Stimulated activated naive CD4-positive, alpha-beta T cell treated with Interleukin-2 at 50 U/mL for 16 hours (primary cell): ENCODE measurements at regions not wholly inside any gene's neighbourhood (a gene's known extent, or its start where the extent isn't known, plus 50 kb on each side); places are given as distances from the start of the nearest gene placed in this dataset.

Source experiments
- DNase-seq: peaks from one replicate; lab custom pipeline; 2025; lab: John Stamatoyannopoulos, UW

DNA sequence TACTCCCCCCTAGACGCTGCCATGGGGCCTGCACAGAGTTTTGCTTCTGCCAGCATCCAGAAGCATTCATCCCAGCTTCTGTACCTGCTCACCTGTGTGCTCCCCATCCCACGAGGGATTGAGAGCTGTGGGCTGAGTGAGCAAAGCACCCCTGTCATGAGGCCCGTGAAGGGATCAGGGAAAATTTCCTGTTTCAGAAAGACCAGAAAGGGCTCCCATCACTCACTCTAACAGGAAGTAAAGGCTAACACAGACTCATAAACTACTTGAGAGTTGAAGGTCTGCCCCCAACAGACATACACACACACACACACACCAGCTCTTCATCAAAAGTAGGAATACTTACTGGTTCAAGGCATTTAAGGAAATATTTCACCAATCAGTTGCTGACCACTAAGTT is 256.5 kb upstream of the NT5E start:
- DNase-seq, result no peak

DNA sequence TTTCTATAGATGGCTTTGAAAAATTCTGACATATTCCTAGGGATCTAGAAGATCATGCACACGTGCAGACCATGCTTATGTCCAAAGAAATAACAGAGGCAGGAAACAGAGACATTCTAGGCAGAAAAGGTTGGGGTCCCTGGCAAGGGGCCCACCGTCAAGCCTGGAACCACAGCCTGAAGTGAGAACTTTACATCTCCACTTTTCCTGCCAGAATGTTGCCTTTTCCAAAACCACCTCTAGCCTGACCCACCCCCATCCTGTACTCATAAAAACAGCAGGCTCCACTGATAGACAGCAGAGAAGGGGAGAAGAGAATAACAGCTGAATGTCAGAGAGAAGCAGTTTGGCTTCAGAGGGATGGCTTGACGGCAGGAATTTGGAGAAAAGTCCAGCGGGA is 257.3 kb upstream of the NT5E start:
- no peak for DNase-seq

DNA sequence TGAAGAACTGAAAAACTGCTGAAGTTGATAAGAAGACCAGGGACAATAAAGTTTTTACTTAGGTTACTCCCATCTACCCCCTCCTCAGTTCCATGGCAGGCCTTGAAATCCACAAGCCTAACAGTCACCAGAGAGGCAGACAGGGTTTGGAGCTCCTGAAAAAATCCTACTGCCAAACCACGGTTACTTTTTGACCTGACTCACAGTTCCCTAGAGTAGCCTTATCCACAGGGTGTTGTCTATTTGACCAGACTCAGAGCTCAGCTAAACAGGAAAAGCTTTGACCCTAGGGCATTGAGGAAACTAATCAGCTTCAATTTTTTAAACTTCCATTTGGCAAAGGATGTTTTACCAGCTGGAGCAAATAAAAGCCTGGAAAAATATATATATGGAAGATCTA is 257.7 kb upstream of the NT5E start:
- DNase-seq, result no peak

DNA sequence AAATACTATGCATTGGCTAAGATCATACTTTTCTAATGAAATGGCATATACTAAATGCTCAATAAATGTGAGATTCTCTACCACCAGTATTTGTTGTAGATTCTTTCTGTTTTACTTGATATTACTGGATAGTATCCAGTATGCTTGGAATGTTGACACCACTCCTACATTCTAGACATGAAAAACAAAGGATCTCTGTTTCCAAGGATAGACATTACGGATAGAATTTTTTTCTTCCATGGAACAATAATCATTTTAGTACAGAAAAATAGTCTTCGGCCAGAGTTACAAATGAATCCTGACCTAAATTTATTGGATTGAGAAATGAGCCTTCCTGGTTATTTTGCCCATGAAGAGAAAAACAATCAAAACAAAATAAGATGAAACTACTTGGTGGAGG is 258.2 kb upstream of the NT5E start:
- DNase-seq, result no peak

DNA sequence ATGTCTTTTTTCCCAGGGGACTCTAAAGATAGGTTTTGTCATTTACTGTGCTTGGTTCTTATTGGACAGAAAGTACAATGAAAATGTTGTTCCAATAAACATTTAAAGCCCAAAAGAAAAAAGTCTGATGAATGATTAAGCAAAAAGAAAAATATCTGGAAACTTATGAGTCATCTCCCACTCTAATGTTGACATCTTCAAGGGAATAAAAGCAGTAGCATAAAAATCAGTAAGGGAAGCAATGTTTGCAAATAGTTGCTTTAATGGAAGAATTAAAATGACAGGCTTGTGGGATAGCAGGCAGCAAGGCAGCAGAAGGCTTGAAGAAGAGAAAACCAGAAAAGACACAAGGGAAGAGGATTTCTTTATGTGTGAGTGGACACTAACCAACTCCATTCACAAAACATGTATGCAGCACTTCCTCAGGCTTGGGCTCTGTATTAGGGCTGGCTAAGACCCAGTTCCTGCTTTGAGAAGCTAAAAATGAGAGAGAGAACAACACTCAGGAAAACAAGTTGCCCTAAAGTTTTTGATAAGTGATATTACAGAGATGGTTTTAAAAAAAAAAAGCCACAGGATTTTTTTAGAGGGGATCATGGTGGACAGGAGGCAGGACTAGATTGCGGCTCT is 263.2 kb upstream of the NT5E start:
- DNase-seq, result no peak

DNA sequence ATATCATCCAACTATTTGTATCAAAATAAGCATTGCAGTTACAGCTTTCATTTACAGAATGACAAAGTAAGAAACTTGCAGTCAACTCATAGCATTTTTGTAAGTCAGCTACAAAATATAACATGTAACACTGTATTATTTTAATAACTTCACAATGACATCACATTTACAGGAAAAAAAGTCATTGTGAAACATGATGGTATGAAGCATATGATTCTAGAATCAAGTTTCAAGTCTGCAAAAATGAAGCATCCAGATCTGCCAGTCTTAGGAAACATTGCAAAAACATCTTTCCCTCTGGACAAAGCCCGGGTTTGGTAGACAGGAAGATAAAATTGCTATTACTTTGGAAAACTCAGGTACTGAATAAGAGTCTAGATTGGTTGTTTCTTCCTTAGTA is 263.9 kb upstream of the NT5E start:
- no peak for DNase-seq

DNA sequence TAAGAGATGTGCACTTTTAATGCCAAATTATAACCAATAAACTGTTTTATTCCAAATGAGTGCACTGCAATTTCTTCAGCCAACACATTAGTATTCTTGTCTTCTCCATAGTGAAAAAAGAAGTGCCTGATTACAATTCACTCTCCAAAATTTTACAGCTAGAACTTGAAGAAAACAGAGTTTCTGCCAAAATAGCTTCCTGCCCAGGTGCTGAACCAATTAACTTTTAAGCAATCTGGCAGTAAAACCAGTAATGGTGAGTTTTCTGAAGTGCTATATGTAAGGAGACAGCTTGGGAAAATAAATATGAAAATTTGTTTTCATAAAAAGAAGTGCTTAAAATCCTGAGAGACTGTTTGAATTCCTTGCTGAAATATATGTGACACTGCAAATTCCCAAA is 266.0 kb upstream of the NT5E start:
- DNase-seq, result no peak

DNA sequence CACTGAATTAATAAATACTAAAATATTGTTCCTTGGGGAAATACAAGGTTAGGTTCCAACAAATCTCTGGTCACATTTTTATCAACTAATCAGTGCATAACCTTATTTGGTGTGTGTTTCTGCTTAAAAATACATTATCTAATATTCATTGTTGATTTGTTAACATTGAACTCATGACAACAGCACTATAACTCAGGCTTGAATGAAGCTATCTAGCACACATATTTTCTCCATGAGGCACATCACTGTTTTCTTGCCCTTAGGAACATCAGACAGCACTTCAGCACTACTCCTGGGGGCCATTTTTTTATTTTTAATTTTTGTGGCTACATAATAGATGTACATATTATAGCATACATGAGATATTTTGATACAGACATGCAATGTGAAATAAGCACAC is 277.2 kb upstream of the NT5E start:
- DNase-seq, result no peak

DNA sequence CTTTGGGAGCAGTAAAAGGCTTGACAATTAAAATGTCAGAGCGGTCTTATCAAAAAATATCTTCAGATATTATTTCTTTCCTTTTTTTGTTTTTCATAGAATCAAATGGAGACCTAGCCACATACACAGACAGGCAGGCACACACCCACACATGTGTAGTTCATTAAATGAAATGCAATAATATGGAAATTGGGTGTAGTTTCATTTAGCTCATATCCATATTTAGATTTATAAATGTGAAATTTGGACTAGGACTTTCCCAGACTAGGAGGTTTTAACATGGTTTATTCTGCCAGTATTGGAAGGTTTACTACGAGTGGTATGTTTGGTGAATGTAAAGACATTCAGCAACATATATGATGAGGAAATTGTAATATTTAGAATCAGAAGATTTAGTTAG is 277.7 kb upstream of the NT5E start:
- no peak for DNase-seq

DNA sequence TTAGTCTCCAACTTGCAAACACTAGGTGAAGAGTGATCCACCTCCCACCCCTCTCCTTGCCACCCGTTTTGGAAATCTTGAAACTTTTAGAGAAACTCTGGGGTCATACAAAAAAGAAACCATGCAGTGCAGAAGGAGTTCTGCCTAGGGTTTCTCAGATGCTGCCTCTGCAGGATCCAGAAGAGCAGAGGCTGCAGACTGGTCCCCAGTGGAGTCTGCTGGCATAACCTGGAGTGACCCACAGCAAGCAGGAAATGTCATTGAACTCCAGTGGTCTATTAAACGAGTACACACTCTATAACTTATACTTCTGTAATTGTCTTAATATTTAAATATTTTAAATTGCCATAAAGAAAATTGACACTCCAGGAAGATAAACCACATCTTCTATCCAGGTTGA is 280.7 kb upstream of the NT5E start:
- DNase-seq, result no peak

DNA sequence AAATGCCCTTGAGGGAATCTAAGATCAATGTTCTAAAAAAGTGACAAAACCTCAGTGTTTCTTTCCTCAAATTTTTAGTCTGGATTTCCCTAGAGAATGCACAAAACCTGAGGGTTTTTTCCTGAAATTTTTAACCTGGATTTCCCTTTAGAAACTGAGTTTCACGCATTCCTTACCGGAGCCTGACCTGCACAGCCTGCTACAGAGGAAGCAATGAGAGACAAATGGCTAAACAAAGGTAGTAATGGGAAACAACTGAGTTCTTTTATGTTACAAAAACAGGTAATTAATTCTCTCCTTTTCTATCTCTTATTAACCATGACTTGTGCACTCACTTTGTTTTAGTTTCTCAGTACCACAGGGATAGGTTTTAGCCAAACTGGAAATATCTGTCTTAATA is 281.7 kb upstream of the NT5E start:
- DNase-seq, result no peak

DNA sequence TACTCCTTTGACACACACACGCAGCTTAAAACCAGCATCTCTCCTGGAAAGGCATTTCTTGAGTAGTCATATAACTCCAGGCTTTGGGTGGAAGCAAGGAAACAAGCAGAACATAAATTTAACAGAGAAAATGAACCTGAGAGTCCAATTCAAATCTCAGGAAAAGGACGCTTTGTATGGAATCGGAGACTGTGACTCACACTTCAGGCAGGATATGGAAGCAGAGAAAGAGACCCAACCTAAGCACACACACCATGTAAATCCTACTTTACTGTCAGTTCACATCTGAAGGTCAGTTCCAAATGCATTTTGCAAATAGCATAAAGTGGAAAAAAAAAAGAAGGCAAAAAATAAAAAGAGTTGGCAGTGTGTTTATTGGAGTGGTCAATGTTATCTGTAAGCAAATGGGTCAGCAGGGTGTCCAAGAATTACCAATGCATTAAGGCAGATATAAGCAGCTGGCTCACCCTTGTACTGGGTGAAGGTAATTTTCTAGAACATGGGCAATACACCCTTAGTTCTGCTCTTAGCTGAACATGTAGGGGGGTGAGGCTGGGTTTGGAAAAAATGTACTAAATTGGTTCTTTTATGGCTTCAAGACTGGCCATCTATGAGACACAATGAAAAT is 283.7 kb upstream of the NT5E start:
- DNase-seq, result no peak

DNA sequence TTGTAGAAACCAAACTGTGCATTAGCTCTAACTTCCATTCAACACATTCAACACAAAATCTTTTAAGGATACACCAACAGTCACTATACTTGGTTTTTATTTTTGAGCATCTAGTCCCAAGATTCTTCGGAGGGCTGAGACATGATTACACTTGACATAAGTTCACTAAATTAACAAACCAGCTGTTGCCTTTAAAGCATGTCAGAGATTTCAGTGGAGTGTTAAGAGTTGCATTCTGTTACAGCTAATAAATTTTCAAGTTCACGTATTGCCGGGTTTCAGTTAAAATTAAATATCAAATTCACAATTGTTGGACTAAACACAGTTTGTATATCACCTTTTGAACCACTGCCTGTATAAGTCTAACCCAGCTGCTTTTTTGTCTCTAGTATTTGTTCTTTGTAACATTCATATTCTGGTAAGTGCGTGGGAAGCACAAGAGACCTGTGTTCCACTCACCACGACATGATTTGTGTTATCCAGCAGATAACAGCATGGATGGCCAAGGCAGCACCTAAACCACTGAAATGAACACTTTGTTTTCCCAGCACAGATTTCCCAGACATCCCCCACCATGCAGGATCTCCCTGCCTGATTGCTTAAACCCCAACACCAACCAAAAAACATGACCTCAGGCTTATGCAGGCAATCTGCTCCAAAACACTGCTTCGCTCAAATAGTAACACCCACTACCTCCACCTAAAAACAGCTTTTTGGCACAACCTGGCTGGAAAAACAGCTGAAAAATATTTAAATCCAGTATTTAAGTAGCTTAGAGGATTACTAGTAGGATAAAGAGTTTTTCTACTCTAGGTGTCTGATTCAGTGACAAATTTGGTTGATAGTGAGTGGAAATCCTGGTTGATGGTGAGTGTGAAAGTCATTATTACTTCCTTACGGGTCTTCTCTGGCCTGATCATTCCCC is 286.5 kb upstream of the NT5E start:
- no peak for DNase-seq

DNA sequence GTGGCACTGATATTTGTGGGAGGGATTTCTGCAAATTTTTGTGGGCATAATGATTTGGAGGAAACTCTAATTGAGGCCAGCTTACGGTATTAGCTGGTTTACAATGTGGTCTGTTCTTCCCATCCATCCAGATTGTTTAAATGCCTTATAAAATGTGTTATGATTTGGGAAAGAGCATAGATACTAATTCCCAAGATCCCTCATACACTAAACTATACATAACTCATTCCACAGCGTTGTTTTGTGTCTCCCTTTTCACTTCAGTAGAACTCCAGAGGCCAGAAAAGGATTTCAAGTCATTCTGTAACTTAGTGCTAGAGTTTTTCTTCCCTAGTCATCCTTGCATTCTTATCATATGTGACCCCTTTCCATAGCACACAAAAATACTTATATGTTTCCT is 292.6 kb upstream of the NT5E start:
- DNase-seq, result no peak

DNA sequence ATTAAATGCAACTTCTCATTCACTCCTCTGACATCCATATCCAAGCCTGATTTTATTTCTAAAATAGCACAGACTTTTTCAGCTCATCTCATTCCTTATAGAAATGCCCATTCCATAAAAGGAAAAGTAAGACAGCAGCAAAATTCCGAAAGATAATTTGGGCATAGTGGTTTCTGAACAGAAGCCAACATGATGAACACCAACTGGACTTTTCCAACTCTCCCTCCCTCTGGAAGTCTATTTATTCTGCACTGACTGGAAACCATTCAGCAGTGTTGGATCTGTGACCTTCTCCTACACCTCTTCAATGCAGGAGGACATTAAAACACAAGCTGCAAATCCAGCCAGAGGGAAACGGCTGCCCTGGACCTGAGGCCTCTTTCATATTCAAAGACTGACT is 306.2 kb upstream of the NT5E start:
- DNase-seq, result no peak

DNA sequence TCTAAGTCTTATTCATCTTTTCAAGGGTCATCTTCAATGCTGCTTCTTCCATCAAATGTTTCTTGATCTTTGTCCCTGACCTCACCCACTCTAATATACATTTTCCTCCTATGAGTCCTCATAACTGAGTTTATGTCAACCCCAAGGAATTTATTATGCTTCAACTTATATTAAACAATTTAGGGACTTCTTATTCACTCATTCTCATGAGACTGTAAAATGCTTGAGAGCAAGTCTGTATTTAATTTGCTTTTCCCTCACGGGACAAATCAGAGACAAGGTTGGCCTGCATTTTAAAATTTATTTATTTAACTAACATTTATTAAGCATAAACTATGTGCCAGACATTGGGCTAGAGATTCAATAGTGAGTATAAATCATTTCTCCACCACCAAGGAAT is 312.0 kb upstream of the NT5E start:
- DNase-seq, result no peak

DNA sequence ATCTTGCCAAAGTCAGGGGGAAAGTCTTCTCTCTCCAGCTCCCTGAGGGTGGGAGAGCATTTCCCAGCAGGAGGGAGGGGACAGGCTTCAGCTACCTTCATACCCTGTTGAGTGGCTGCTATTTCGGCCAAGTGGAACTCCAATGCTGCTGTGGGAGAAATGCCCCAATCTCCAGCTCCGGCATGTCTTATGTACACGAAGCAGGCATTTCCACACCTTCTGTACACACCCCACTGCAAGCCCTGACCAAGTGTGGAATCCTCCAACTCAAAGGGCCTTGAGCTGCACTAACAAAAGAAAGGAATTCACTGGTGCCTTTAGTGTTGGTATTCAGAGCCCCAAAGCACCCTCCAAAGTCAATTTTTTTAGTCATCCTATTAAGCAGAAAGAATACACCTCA is 313.6 kb upstream of the NT5E start:
- no peak for DNase-seq

DNA sequence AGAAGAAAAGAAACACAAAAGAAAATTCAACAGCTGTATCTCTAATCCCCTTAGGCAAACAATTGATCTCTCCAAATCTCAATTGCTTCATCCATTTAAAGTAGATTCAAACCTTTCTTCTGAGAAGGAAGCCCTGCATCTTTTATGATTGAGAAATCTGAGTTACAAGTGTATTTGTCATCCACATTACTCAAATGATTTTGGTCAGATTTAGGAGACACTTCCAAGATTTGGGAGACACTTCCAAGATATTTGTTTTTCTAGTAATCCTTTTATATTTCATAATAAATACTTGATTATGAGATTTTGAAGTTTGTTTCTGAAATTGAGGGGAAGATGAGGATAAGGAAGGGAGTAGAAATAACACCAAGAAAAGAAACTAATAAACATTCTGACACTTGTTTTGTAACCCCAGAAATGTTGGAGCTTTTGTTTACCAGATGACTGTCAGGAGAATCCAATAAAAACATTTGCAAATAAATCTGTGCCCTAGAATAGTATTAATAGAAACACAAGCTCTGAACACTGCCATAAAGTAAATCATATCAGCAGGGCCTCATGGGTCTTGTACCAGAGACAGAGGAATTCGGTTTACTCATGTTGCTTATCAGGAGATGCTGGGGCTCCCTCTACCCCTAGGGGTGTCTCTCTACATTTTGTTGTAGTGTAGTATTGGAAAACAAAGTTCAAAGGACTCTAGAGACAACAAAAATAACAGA is 314.3 kb upstream of the NT5E start:
- DNase-seq, result no peak

DNA sequence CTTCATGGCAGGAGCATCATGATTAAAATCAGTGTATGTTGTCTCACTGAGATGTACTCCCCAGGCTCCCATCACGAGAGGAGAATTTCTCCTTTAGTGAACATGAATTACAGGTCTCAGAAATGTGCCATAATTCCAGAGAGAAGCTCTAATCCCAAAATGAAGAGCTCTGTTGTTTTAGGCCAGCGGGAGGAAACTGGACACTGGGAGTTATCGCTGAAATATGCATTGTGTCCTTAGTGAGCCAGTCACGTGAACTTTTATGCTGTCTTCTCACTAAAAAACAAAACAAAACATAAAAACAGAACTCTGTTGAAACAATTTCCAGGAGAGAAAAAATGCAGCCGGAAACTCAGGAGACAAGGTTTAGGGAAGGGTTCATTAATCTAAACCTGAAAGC is 315.7 kb upstream of the NT5E start:
- DNase-seq, result no peak

DNA sequence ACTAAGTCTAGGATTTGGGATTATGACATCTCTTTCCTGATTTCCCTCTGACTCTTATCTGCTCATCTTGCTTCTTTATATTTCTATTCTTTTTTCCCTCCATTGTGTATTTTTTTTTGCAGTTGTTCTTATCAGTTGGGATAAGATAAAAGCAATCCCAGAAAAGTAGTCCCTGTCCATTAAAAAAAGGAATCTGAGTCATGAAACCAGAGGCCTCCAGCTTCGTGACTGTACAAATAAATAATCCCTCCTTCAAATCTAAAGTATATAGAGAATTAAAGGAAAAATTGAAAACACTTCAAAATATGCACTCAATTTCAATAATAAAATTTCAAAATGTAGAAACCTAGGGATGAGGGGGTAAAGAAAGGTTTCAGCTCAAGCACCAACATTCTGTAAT is 317.8 kb upstream of the NT5E start:
- DNase-seq, result no peak

DNA sequence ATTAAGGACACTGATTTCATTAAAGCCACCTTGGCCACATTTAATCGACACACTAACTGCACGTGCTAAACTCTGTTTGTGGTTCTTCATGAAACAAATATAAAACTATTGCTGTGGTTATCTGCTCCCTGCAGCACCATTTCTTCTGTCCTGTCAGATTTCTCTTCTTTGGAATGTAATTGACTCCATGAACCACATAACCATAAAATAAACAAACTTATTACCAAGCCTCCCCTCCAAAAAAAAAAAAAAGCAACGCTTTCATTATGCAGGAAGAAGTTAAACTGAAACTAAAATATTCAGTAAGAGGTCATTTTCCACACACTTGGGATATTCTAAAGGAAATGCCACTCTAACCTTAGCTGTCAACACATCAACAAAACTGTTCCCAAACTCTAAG is 319.1 kb upstream of the NT5E start:
- DNase-seq, result no peak

DNA sequence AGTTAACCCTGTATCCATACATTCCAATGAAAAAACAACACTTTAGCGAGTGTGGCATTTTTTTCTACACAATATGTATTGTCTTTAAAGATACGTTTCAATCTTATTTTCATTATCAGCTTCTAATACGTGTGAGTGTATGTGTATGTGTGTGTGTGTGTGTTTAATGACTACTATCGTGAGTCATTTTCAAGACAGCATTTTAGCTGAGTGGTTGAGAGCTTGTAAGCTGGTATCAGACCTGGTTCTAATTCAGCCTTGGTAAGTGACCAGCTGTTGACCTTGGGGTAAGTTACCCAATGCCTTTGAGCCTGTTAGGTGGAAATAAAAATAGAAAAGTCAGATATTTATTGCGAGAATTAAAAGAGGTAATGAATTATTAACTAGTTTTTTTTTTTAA is 320.0 kb upstream of the NT5E start:
- no peak for DNase-seq

DNA sequence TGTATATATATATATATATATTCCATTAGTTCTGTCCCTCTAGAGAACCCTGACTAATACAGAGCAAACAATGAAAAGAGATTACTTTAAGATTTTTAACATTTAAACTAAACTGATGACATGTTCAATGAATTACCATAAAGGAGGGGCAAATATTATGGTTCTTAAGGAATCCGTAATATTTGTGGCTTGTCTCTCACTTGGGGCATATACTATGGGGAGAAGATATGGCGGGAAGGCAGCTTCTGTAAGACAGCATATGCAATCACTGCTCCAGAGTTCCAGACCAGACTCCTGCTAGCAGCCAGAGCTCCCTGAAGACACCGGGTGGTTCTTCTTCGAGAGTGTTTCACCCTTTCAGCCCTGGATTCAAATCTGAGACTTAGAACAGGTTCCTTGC is 321.1 kb upstream of the NT5E start:
- no peak for DNase-seq
